HG03342 (cell line): ENCODE measurements at regions not wholly inside any gene's neighbourhood (a gene's known extent, or its start where the extent isn't known, plus 50 kb on each side); places are given as distances from the start of the nearest gene placed in this dataset.
"Not testable (repeated sequence)": the region's sequence is repeated elsewhere in the genome, so short reads cannot be mapped to it uniquely, and the experiment has no call there.

Experiments used
- ATAC-seq: cut with Tn5 transposase; IDR thresholded peaks from one replicate; pipeline ENCODE4 v1.9.1; 2021; ENCODE audit warnings: mild to moderate bottlenecking, moderate library complexity; ENCODE audit not compliant: unreplicated experiment

- ATAC-seq: no peak
These were observed 112.3 kb upstream of the SLC8A1 start for GRCh38 chr2:40564184-40564583.

GRCh38 chr2:40579247-40579646 is 127.4 kb upstream of the SLC8A1 start:
- ATAC-seq: no peak

GRCh38 chr2:40584432-40584831 is 132.5 kb upstream of the SLC8A1 start:
- ATAC-seq: no peak

- ATAC-seq: no peak
These were observed 139.9 kb upstream of the SLC8A1 start for GRCh38 chr2:40591774-40592173.

GRCh38 chr2:40592218-40592617 is 140.3 kb upstream of the SLC8A1 start:
- no peak for ATAC-seq

- ATAC-seq: no peak
These were observed 155.0 kb upstream of the SLC8A1 start for GRCh38 chr2:40606862-40607261.

- ATAC-seq: no peak
These were observed 159.3 kb upstream of the SLC8A1 start for GRCh38 chr2:40611196-40611595.

- no peak for ATAC-seq
These were observed 174.0 kb upstream of the SLC8A1 start for GRCh38 chr2:40625849-40626248.

- ATAC-seq: no peak
These were observed 176.7 kb upstream of the SLC8A1 start for GRCh38 chr2:40628556-40628955.

GRCh38 chr2:40629768-40630434 is 178.0 kb upstream of the SLC8A1 start:
- ATAC-seq: no peak

- no peak for ATAC-seq
These were observed 187.4 kb upstream of the SLC8A1 start for GRCh38 chr2:40639320-40639719.

GRCh38 chr2:40642237-40642636 is 190.3 kb upstream of the SLC8A1 start:
- ATAC-seq: no peak

GRCh38 chr2:40642726-40643125 is 190.8 kb upstream of the SLC8A1 start:
- no peak for ATAC-seq

GRCh38 chr2:40646642-40647041 is 194.8 kb upstream of the SLC8A1 start:
- ATAC-seq: no peak

- ATAC-seq: no peak
These were observed 200.3 kb upstream of the SLC8A1 start for GRCh38 chr2:40652155-40652554.

- ATAC-seq: no peak
These were observed 201.9 kb upstream of the SLC8A1 start for GRCh38 chr2:40653829-40654228.

- ATAC-seq: no peak
These were observed 202.5 kb upstream of the SLC8A1 start for GRCh38 chr2:40654346-40654745.

GRCh38 chr2:40658941-40659340 is 207.1 kb upstream of the SLC8A1 start:
- no peak for ATAC-seq

- no peak for ATAC-seq
These were observed 213.8 kb upstream of the SLC8A1 start for GRCh38 chr2:40665493-40666232.

- ATAC-seq: no peak
These were observed 214.5 kb upstream of the SLC8A1 start for GRCh38 chr2:40666398-40666797.

GRCh38 chr2:40668425-40668824 is 216.5 kb upstream of the SLC8A1 start:
- no peak for ATAC-seq

- ATAC-seq: not testable (repeated sequence)
These were observed 224.4 kb upstream of the SLC8A1 start for GRCh38 chr2:40676134-40676790.
